ENCODE measurements at regions not wholly inside any gene's neighbourhood (a gene's known extent, or its start where the extent isn't known, plus 50 kb on each side); places are given as distances from the start of the nearest gene placed in this dataset.
A peak's percentile ranks its signal among the peaks of the same experiment; 100 is the strongest.

DNA sequence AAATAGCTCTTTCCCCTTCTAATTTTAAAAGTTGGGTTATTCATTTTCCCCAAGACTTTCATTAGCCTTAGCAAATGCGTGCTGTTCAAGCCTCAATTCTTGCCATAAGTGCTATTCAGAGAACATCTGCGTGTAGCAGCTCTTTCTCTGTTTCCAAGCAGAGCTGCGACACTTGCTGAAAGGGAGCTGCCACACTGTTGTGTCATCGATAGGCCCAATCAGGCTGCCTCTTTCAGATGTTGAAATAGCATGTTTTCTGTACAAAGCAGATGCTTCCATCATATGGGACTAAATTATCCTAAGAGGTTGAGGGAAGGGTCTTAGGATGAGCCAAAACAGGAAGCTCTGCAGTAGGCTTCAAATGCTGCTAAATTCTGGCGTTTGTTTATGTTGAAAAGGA lies 220.9 kb upstream of the CDC14C start:
- Histone ChIP-seq H3K36me3 (ENCODE audit: low read depth, missing control alignments) (no peaks in the 10 kb centered on the region), H3K9me3 (no peaks in the 10 kb centered on the region), H3K4me3 (no peak overlapping the region), H3K27me3 (no peaks in the 10 kb centered on the region), H3K4me1 (no peaks in the 10 kb centered on the region), H3K27ac (no peak overlapping the region)
- TF ChIP-seq, protein P1, sequence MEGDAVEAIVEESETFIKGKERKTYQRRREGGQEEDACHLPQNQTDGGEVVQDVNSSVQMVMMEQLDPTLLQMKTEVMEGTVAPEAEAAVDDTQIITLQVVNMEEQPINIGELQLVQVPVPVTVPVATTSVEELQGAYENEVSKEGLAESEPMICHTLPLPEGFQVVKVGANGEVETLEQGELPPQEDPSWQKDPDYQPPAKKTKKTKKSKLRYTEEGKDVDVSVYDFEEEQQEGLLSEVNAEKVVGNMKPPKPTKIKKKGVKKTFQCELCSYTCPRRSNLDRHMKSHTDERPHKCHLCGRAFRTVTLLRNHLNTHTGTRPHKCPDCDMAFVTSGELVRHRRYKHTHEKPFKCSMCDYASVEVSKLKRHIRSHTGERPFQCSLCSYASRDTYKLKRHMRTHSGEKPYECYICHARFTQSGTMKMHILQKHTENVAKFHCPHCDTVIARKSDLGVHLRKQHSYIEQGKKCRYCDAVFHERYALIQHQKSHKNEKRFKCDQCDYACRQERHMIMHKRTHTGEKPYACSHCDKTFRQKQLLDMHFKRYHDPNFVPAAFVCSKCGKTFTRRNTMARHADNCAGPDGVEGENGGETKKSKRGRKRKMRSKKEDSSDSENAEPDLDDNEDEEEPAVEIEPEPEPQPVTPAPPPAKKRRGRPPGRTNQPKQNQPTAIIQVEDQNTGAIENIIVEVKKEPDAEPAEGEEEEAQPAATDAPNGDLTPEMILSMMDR (IDR thresholded peaks at IDR 0.05), result no peak
- TF ChIP-seq POLR2A (IDR thresholded peaks at IDR 0.05), result no peak
- no peak for DNase-seq
- intact Hi-C loops (cut with DNase I; ENCODE audit: low total_unique reads), result no loop called here
- 85 to 88% methylated on average over 5 of the region's 5 CpGs for WGBS, 2 donors

DNA sequence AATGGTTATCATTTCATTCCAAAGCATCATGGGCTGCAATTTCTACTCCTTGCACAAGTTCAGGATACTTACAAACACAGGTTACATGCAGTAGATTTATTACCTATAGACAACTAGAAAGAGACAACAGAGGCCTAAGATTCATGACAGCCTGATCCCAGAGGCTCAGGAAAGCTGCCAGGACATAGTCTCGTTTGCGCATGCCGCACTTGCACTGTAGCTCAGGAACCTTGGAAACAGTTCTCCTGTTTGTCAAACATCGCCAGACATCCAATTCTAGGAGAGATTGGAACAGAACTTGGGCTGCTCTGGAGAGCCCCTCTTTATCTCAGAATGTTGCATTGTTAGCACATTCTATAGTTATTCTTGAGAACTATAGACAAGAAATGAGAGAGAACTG lies 216.2 kb upstream of the CDC14C start:
- TF ChIP-seq, protein P1 (IDR thresholded peaks at IDR 0.05), result no peak
- TF ChIP-seq POLR2A (IDR thresholded peaks at IDR 0.05), result no peak
- Histone ChIP-seq H3K4me3 (no peak overlapping the region), H3K9me3 (no peaks in the 10 kb centered on the region), H3K36me3 (ENCODE audit: low read depth, missing control alignments) (no peaks in the 10 kb centered on the region), H3K4me1 (no peaks in the 10 kb centered on the region), H3K27ac (no peak overlapping the region), H3K27me3 (no peaks in the 10 kb centered on the region)
- intact Hi-C loops (cut with DNase I; ENCODE audit: low total_unique reads), result no loop called here
- WGBS, 2 donors, result 61 to 69% methylated on average over 4 of the region's 4 CpGs
- DNase-seq, result no peak

DNA sequence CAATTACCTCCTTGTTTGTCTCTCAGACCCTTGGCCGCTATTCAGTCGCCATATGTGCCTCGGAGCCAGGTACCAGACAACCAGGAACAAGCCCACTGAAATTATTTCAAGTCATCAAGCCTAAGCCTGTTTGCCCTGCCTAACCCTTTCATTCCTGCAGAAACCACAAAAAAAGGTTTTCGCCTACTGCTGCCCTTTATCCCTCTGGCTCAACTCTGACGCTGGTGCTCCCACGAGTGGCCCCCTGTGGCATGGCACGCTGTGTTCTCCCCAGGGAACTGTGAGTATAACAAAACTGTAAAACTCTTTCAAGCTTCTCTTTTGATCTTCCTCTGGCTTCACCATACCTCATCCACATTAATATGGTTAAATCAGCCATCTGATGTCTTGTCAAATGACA lies 215.7 kb upstream of the CDC14C start:
- no peaks in the 10 kb centered on the region for H3K36me3 ChIP-seq (ENCODE audit: low read depth, missing control alignments)

DNA sequence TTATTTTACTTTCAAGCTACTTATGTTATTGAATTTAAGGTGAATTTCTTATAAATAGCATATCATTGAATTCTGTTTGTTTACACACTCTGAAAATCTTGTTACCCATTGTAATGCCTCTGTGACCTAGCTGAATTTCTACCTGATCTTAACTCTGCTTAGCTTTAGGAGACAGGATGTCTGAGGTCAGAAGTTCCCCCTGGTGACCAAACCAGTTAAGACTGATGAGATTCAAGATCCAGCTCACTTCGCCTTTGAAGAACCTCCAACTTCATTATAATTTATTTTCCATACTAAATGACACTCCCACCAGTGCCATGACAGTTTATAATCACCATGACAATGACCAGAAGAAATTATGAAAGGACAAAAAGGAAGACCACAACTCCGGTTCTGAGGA lies 213.4 kb upstream of the CDC14C start:
- intact Hi-C loops (cut with DNase I; ENCODE audit: low total_unique reads), result no loop called here
- H3K4me3 ChIP-seq, result no peak overlapping the region
- no peaks in the 10 kb centered on the region for H3K9me3 ChIP-seq
- H3K27me3 ChIP-seq, result no peaks in the 10 kb centered on the region
- H3K36me3 ChIP-seq (ENCODE audit: low read depth, missing control alignments), result no peaks in the 10 kb centered on the region
- no peak for DNase-seq
- H3K27ac ChIP-seq, result no peak overlapping the region
- 68 to 71% methylated on average over 2 of the region's 2 CpGs for WGBS, 2 donors
- no peak for TF ChIP-seq POLR2A (IDR thresholded peaks at IDR 0.05)
- TF ChIP-seq, protein P1 (IDR thresholded peaks at IDR 0.05), result no peak
- H3K4me1 ChIP-seq, result no peaks in the 10 kb centered on the region

More for the DNA sequence above, 215.7 kb upstream of the CDC14C start:
- 32 to 38% methylated on average over 7 of the region's 7 CpGs for WGBS, 2 donors
- Histone ChIP-seq H3K4me1 (no peaks in the 10 kb centered on the region), H3K27ac (no peak overlapping the region), H3K9me3 (no peaks in the 10 kb centered on the region), H3K4me3 (no peak overlapping the region), H3K27me3 (no peaks in the 10 kb centered on the region)
- peak; percentile 38 for DNase-seq
- TF ChIP-seq POLR2A (IDR thresholded peaks at IDR 0.05), result no peak
- TF ChIP-seq, protein P1 (IDR thresholded peaks at IDR 0.05), result no peak
- intact Hi-C loops (cut with DNase I; ENCODE audit: low total_unique reads), result no loop called here

DNA sequence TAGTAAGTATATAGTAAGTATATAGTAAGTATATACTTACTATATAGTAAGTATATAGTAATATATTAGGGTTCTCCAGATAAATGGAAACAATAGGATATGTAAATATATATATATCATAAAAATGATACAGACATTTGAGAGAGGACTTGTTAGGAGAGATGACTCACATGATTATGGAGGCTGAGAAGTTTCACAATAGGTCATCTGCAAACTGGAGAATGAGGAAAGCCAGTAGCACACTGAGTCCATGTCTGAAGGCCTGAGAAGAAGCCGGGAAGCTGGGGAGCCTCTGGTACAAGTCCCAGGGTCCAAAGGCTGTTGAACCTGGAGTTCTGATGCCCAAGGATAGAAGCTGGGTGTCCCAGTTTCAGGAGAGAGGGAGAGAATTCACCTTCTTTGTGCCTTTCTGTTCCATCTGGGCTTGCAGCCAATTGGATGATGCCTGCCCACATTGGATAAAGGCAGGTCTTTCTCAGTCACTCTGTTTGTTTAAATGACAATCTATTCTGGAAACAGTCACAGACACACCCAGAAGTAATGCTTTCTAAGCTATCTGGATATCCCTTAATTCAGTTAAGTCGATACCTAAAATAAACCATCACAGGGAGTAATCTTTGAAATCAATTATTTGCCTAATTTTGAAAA lies 205.5 kb upstream of the CDC14C start:
- DNase-seq, result no peak
- intact Hi-C loops (cut with DNase I; ENCODE audit: low total_unique reads), result no loop called here
- 91 to 94% methylated on average over 2 of the region's 2 CpGs for whole genome bisulfite sequencing, 2 donors
- no peaks in the 10 kb centered on the region for H3K9me3 ChIP-seq
- no peaks in the 10 kb centered on the region for H3K36me3 ChIP-seq (ENCODE audit: low read depth, missing control alignments)
- no peaks in the 10 kb centered on the region for H3K4me1 ChIP-seq
- H3K4me3 ChIP-seq, result no peak overlapping the region
- TF ChIP-seq, protein P1 (IDR thresholded peaks at IDR 0.05), result no peak
- no peak for TF ChIP-seq POLR2A (IDR thresholded peaks at IDR 0.05)
- H3K27ac ChIP-seq, result no peak overlapping the region
- no peaks in the 10 kb centered on the region for H3K27me3 ChIP-seq
